Neuronal stem cell (in vitro differentiated cells): ENCODE measurements at regions not wholly inside any gene's neighbourhood (a gene's known extent, or its start where the extent isn't known, plus 50 kb on each side); places are given as distances from the start of the nearest gene placed in this dataset.

Experiments
- DNase-seq: peaks from one replicate; pipeline ENCODE4 v3.0.0-alpha.2; 2013; ENCODE audit warnings: low spot score
- H2AFZ ChIP-seq: one replicate; pipeline ENCODE4 v1.6.1; 2013; ENCODE audit warnings: mild to moderate bottlenecking, low read length, inconsistent platforms
- H2AK5ac ChIP-seq: 2 replicates; pipeline ENCODE4 v1.6.1; 2013; ENCODE audit warnings: low read depth, mild to moderate bottlenecking, inconsistent platforms, low read length, moderate library complexity, mixed read lengths
- H2BK120ac ChIP-seq: 2 replicates; pipeline ENCODE4 v1.6.1; 2013; ENCODE audit warnings: low read depth, mild to moderate bottlenecking, inconsistent platforms, low read length, moderate library complexity, mixed read lengths
- H2BK12ac ChIP-seq: one replicate; pipeline ENCODE4 v1.6.1; 2013; ENCODE audit warnings: low read length, inconsistent platforms
- H2BK15ac ChIP-seq: 2 replicates; pipeline ENCODE4 v1.6.1; 2013; ENCODE audit warnings: mild to moderate bottlenecking, low read length, inconsistent platforms, mixed read lengths
- H2BK5ac ChIP-seq: one replicate; pipeline ENCODE4 v1.6.1; 2013; ENCODE audit warnings: inconsistent platforms, mild to moderate bottlenecking, low read length, moderate library complexity
- H3K14ac ChIP-seq: one replicate; pipeline ENCODE4 v1.6.1; 2013; ENCODE audit warnings: low read length, inconsistent platforms
- H3K18ac ChIP-seq: 2 replicates; pipeline ENCODE4 v1.6.1; 2013; ENCODE audit warnings: low read length, inconsistent platforms
- H3K23ac ChIP-seq: 2 replicates; pipeline ENCODE4 v1.6.1; 2013; ENCODE audit warnings: low read depth, mild to moderate bottlenecking, mixed read lengths, low read length, inconsistent platforms; ENCODE audit not compliant: poor library complexity
- H3K27ac ChIP-seq: replicated peaks from 3 replicates; pipeline ENCODE4 v1.5.1; 2013; ENCODE audit warnings: low read length, inconsistent platforms
- H3K27me3 ChIP-seq, 3 experiments: 2 replicates each; pipeline ENCODE4 v1.6.1; 2013; ENCODE audit warnings: low read length in 3 of 3, mild to moderate bottlenecking in 2 of 3, inconsistent platforms in 1 of 3, low read depth in 1 of 3, mixed read lengths in 1 of 3, moderate library complexity in 1 of 3; ENCODE audit not compliant: control insufficient read depth in 3 of 3, insufficient read depth in 3 of 3
- H3K36me3 ChIP-seq, 2 donors: replicated peaks in 1 of 2; 2 replicates each; pipeline ENCODE4 v1.6.1; 2013; ENCODE audit warnings: low read length in 2 of 2; ENCODE audit not compliant: control insufficient read depth in 2 of 2, insufficient read depth in 2 of 2
- H3K4ac ChIP-seq: 2 replicates; pipeline ENCODE4 v1.6.1; 2013; ENCODE audit warnings: inconsistent platforms, mild to moderate bottlenecking, low read length, moderate library complexity
- H3K4me1 ChIP-seq, 2 donors: 1 replicate in 1 of 2; 2 replicates in 1 of 2; pipeline ENCODE4 v1.6.1; 2013; ENCODE audit warnings: low read length in 2 of 2, low read depth in 1 of 2; ENCODE audit not compliant: control insufficient read depth in 2 of 2, insufficient read depth in 1 of 2
- H3K4me2 ChIP-seq: one replicate; pipeline ENCODE4 v1.6.1; 2013; ENCODE audit warnings: mild to moderate bottlenecking, low read length, inconsistent platforms; ENCODE audit not compliant: insufficient read depth, poor library complexity, severe bottlenecking
- H3K4me3 ChIP-seq, 2 donors: 2 replicates each; pipeline ENCODE4 v1.5.1; 2013; ENCODE audit warnings: low read length in 2 of 2, mild to moderate bottlenecking in 2 of 2, inconsistent platforms in 1 of 2, moderate library complexity in 1 of 2
- H3K79me1 ChIP-seq: one replicate; pipeline ENCODE4 v1.6.1; 2013; ENCODE audit warnings: low read depth, mild to moderate bottlenecking, inconsistent platforms, low read length, moderate library complexity
- H3K9ac ChIP-seq: one replicate; pipeline ENCODE4 v1.6.1; 2013; ENCODE audit warnings: mild to moderate bottlenecking, low read depth, low read length, inconsistent platforms; ENCODE audit not compliant: poor library complexity
- H3K9me3 ChIP-seq, 2 donors: replicated peaks in 1 of 2; 2 replicates each; pipeline versions ENCODE3 to v1.6.1; 2013; ENCODE audit warnings: low read length in 2 of 2, mild to moderate bottlenecking in 2 of 2, inconsistent platforms in 1 of 2, low read depth in 1 of 2, mixed read lengths in 1 of 2, moderate library complexity in 1 of 2; ENCODE audit not compliant: control insufficient read depth in 2 of 2, insufficient read depth in 1 of 2
- H4K8ac ChIP-seq: one replicate; pipeline ENCODE4 v1.6.1; 2013; ENCODE audit warnings: low read depth, mild to moderate bottlenecking, inconsistent platforms, low read length, moderate library complexity
- H4K91ac ChIP-seq: one replicate; pipeline ENCODE4 v1.6.1; 2013; ENCODE audit warnings: low read length, low read depth, mild to moderate bottlenecking, inconsistent platforms; ENCODE audit not compliant: poor library complexity
- WGBS, 2 donors: extraction: QIAGEN DNeasy Blood & Tissue Kit; methylation state at CpG; one replicate each; pipeline ENCODE4 v1.1.7; 2013; ENCODE audit warnings: missing lambda C conversion rate in 2 of 2, mixed read lengths in 1 of 2; ENCODE audit not compliant: insufficient read length in 2 of 2, insufficient replicate concordance in 1 of 2; ENCODE audit errors: extremely low coverage in 2 of 2; 5-methylcytosine and 5-hydroxymethylcytosine counted together

- peak overlapping the region; percentile 86 for H2AFZ ChIP-seq
- WGBS, 2 donors: no CpG with 5 or more reads among the region's 8 CpGs
Measured at GRCh38 chrX:4263030-4263803, 549.8 kb upstream of the PRKX start.

GRCh38 chrX:4253092-4253491, 539.6 kb upstream of the PRKX start:
- H4K91ac ChIP-seq: no peak overlapping the region
- no peak overlapping the region for H2BK12ac ChIP-seq
- H3K27ac ChIP-seq: no peak overlapping the region
- no peaks in the 10 kb centered on the region for H3K79me1 ChIP-seq
- no peaks in the 10 kb centered on the region for H3K4me1 ChIP-seq
- no peak overlapping the region for H3K9ac ChIP-seq
- no peak overlapping the region for H3K4me3 ChIP-seq
- peak overlapping the region; percentile 45 for H2AFZ ChIP-seq
- H3K9me3 ChIP-seq: no peaks in the 10 kb centered on the region
- no peak overlapping the region for H3K4me2 ChIP-seq
- no peak overlapping the region for H3K4ac ChIP-seq
- no peak for DNase-seq
- H2BK5ac ChIP-seq: no peak overlapping the region
- no peak overlapping the region for H3K23ac ChIP-seq
- H2BK120ac ChIP-seq: no peak overlapping the region
- H4K8ac ChIP-seq: no peak overlapping the region
- no peak overlapping the region for H3K18ac ChIP-seq
- no peaks in the 10 kb centered on the region for H3K27me3 ChIP-seq
- H2AK5ac ChIP-seq: no peak overlapping the region
- H2BK15ac ChIP-seq: no peak overlapping the region
- H3K14ac ChIP-seq: no peak overlapping the region
- WGBS, 2 donors: no CpG with 5 or more reads among the region's 2 CpGs
- H3K36me3 ChIP-seq: no peaks in the 10 kb centered on the region

More at GRCh38 chrX:4263030-4263803, 549.8 kb upstream of the PRKX start:
- Histone ChIP-seq H3K9ac (no peak overlapping the region), H3K23ac (no peak overlapping the region), H3K4ac (no peak overlapping the region), H3K27me3 (no peaks in the 10 kb centered on the region), H2BK5ac (no peak overlapping the region), H3K4me2 (no peak overlapping the region), H4K8ac (no peak overlapping the region), H3K36me3 (no peaks in the 10 kb centered on the region), H3K79me1 (no peaks in the 10 kb centered on the region), H2BK120ac (no peak overlapping the region), H2BK15ac (no peak overlapping the region), H3K4me1 (no peaks in the 10 kb centered on the region), H3K27ac (no peak overlapping the region), H2BK12ac (no peak overlapping the region), H3K14ac (no peak overlapping the region), H3K18ac (no peak overlapping the region), H3K4me3 (no peak overlapping the region), H4K91ac (no peak overlapping the region), H3K9me3 (no peaks in the 10 kb centered on the region), H2AK5ac (no peak overlapping the region)
- DNase-seq: no peak

GRCh38 chrX:4249401-4249800, 536.0 kb upstream of the PRKX start:
- H3K79me1 ChIP-seq: no peaks in the 10 kb centered on the region
- H3K36me3 ChIP-seq: no peaks in the 10 kb centered on the region
- peak overlapping the region; percentile 42 for H2AFZ ChIP-seq
- H2BK12ac ChIP-seq: no peak overlapping the region
- H3K14ac ChIP-seq: no peak overlapping the region
- no peak overlapping the region for H3K4me2 ChIP-seq
- H4K8ac ChIP-seq: no peak overlapping the region
- H2BK120ac ChIP-seq: no peak overlapping the region
- no peaks in the 10 kb centered on the region for H3K9me3 ChIP-seq
- no peaks in the 10 kb centered on the region for H3K4me1 ChIP-seq
- no peak overlapping the region for H3K18ac ChIP-seq
- H3K27ac ChIP-seq: no peak overlapping the region
- no peak overlapping the region for H3K4ac ChIP-seq
- no peak overlapping the region for H2AK5ac ChIP-seq
- H3K4me3 ChIP-seq: no peak overlapping the region
- WGBS, 2 donors: no CpG with 5 or more reads among the region's 8 CpGs
- no peak overlapping the region for H2BK15ac ChIP-seq
- H2BK5ac ChIP-seq: no peak overlapping the region
- no peak overlapping the region for H3K23ac ChIP-seq
- H3K9ac ChIP-seq: no peak overlapping the region
- no peaks in the 10 kb centered on the region for H3K27me3 ChIP-seq
- no peak for DNase-seq
- no peak overlapping the region for H4K91ac ChIP-seq

- H3K14ac ChIP-seq: no peak overlapping the region
- no peak overlapping the region for H4K8ac ChIP-seq
- H3K4ac ChIP-seq: no peak overlapping the region
- H2AK5ac ChIP-seq: no peak overlapping the region
- H2AFZ ChIP-seq: no peak overlapping the region
- H2BK120ac ChIP-seq: no peak overlapping the region
- H3K27ac ChIP-seq: no peak overlapping the region
- no peak overlapping the region for H3K23ac ChIP-seq
- H3K9me3 ChIP-seq: peaks cover 0 to 8% of the 10 kb centered on the region in 2 donors
- H2BK15ac ChIP-seq: no peak overlapping the region
- H3K79me1 ChIP-seq: no peaks in the 10 kb centered on the region
- no peak overlapping the region for H3K4me2 ChIP-seq
- no peak overlapping the region for H2BK5ac ChIP-seq
- no CpG with 5 or more reads among the region's 2 CpGs for WGBS, 2 donors
- no peaks in the 10 kb centered on the region for H3K4me1 ChIP-seq
- H3K9ac ChIP-seq: no peak overlapping the region
- no peak for DNase-seq
- no peaks in the 10 kb centered on the region for H3K36me3 ChIP-seq
- no peak overlapping the region for H3K4me3 ChIP-seq
- no peak overlapping the region for H2BK12ac ChIP-seq
- no peak overlapping the region for H3K18ac ChIP-seq
- no peaks in the 10 kb centered on the region for H3K27me3 ChIP-seq
- H4K91ac ChIP-seq: no peak overlapping the region
Measured at GRCh38 chrX:4243759-4244158, 530.3 kb upstream of the PRKX start.
